OCI-LY3 (cell line): ENCODE measurements at regions not wholly inside any gene's neighbourhood (a gene's known extent, or its start where the extent isn't known, plus 50 kb on each side); places are given as distances from the start of the nearest gene placed in this dataset.

ENCODE experiments used
- EZH2phosphoT487 ChIP-seq: fragments of 200-600 bp; shearing (Covaris generic); IDR thresholded peaks from 2 replicates; pipeline ENCODE4 v1.6.1; 2018; ENCODE audit warnings: antibody characterized with exemption, mixed run types, low read depth
- TF ChIP-seq, protein P1 (sequence below): fragments of 200-600, 300-600 bp; sonication (generic); IDR thresholded peaks from 2 replicates; pipeline ENCODE4 v1.5.1; 2014; ENCODE audit warnings: antibody characterized with exemption, low read length, low read depth

DNA sequence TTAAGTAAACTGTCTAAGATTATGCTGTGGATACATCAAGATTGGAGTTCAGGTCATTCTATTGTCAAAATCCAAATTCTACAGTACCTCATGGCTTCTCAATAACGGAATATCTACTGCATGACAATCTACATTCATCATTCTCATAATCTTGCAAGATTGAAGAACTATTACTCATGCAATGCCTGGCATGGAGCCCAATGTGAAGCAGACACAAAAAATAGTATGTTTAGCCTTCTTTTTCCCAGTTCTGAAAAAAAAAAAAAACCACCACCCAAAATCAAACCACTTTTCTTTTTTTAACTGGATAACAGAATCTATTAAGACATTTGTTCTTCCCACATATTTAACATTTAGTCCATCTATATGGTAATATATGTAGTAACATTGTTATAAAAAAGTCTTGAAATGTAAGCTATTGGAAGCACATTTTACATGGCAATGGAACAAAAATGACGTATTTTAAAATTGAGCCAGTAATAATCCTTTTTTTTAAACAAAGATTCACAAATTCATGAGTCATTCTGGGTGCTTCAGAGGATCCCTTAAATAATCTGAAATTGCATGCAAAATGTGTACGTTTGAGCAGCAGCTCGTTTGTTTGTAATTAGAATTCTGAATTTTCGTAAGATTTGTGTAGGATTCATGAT, 232.2 kb upstream of the FMR1 start:
- TF ChIP-seq, protein P1, sequence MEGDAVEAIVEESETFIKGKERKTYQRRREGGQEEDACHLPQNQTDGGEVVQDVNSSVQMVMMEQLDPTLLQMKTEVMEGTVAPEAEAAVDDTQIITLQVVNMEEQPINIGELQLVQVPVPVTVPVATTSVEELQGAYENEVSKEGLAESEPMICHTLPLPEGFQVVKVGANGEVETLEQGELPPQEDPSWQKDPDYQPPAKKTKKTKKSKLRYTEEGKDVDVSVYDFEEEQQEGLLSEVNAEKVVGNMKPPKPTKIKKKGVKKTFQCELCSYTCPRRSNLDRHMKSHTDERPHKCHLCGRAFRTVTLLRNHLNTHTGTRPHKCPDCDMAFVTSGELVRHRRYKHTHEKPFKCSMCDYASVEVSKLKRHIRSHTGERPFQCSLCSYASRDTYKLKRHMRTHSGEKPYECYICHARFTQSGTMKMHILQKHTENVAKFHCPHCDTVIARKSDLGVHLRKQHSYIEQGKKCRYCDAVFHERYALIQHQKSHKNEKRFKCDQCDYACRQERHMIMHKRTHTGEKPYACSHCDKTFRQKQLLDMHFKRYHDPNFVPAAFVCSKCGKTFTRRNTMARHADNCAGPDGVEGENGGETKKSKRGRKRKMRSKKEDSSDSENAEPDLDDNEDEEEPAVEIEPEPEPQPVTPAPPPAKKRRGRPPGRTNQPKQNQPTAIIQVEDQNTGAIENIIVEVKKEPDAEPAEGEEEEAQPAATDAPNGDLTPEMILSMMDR = no peak
- no peak for TF ChIP-seq EZH2phosphoT487
